ACC112 (cell line): ENCODE measurements at regions not wholly inside any gene's neighbourhood (a gene's known extent, or its start where the extent isn't known, plus 50 kb on each side); places are given as distances from the start of the nearest gene placed in this dataset.
"Not testable (repeated sequence)": the region's sequence is repeated elsewhere in the genome, so short reads cannot be mapped to it uniquely, and the experiment has no call there.

Source experiments
- H2AFZ ChIP-seq: fragments of 200-600 bp; sonication (generic); one replicate; pipeline ENCODE4 v1.6.0; 2017; ENCODE audit warnings: antibody characterized with exemption, low read length; ENCODE audit not compliant: unreplicated experiment
- H3K27ac ChIP-seq: fragments of 200-600 bp; sonication (generic); 2 replicates; pipeline ENCODE4 v1.5.1; 2014; ENCODE audit warnings: low read depth, mild to moderate bottlenecking, antibody characterized with exemption, low read length, moderate library complexity
- H3K27me3 ChIP-seq: fragments of 200-600 bp; sonication (generic); 2 replicates; pipeline ENCODE4 v1.6.1; 2014; ENCODE audit warnings: mild to moderate bottlenecking, antibody characterized with exemption, low read length, moderate library complexity, mixed read lengths; ENCODE audit not compliant: insufficient read depth
- H3K36me3 ChIP-seq: fragments of 200-600 bp; sonication (generic); 2 replicates; pipeline ENCODE4 v1.6.1; 2016; ENCODE audit warnings: mild to moderate bottlenecking, antibody characterized with exemption, low read length, moderate library complexity, mixed read lengths; ENCODE audit not compliant: insufficient read depth
- H3K4me1 ChIP-seq: fragments of 200-600 bp; sonication (generic); one replicate; pipeline ENCODE4 v1.6.1; 2016; ENCODE audit warnings: low read length, mixed read lengths; ENCODE audit not compliant: insufficient read depth, unreplicated experiment, control insufficient read depth
- H3K4me3 ChIP-seq: fragments of 200-600 bp; sonication (generic); 2 replicates; pipeline ENCODE4 v1.5.1; 2014; ENCODE audit warnings: mild to moderate bottlenecking, low read depth, low read length
- H3K79me2 ChIP-seq: fragments of 200-600 bp; sonication (generic); one replicate; pipeline ENCODE4 v1.6.0; 2016; ENCODE audit warnings: low read length; ENCODE audit not compliant: control insufficient read depth, unreplicated experiment, insufficient read depth

- peaks cover 40% of the 10 kb centered on the region for H3K4me1 ChIP-seq
- H3K79me2 ChIP-seq, result no peaks in the 10 kb centered on the region
- H3K27me3 ChIP-seq, result no peaks in the 10 kb centered on the region
- H3K36me3 ChIP-seq, result no peaks in the 10 kb centered on the region
- no peak overlapping the region for H3K4me3 ChIP-seq
- no peak overlapping the region for H3K27ac ChIP-seq
- H2AFZ ChIP-seq, result no peak overlapping the region
These were observed 149.6 kb upstream of the TBL1XR1 start for GRCh38 chr3:177346878-177347277.

- Histone ChIP-seq H3K79me2 (no peaks in the 10 kb centered on the region), H3K27me3 (no peaks in the 10 kb centered on the region), H2AFZ (no peak overlapping the region), H3K4me1 (peaks cover 36% of the 10 kb centered on the region), H3K4me3 (no peak overlapping the region), H3K27ac (no peak overlapping the region), H3K36me3 (no peaks in the 10 kb centered on the region)
These were observed 150.3 kb upstream of the TBL1XR1 start for GRCh38 chr3:177347611-177348010.

DNA sequence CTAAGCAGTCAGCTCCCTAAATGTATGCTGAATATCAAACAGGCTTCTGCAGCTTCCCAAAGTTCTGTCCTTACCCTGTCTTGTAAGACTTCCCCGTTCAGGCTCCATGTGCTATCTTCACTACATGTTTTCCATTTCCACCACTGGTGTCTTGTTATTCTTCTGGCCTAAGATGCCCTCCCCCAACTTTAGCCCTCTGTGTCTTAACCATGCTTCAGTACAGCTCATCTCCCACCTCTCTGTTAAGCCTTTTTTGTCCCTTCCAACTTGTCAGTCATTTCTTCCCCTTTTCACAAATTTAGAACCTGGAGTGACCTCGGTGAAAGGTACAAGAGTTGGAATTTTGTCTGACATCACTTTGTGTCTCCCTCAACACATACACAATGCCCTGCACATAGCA is 151.7 kb upstream of the TBL1XR1 start:
- Histone ChIP-seq H3K4me3 (no peak overlapping the region), H2AFZ (no peak overlapping the region), H3K79me2 (no peaks in the 10 kb centered on the region), H3K36me3 (no peaks in the 10 kb centered on the region), H3K27me3 (no peaks in the 10 kb centered on the region), H3K27ac (no peak overlapping the region), H3K4me1 (peaks cover 32% of the 10 kb centered on the region)

- Histone ChIP-seq H3K4me1 (peaks cover 32% of the 10 kb centered on the region), H3K27ac (no peak overlapping the region), H3K4me3 (no peak overlapping the region), H2AFZ (no peak overlapping the region), H3K36me3 (no peaks in the 10 kb centered on the region), H3K27me3 (no peaks in the 10 kb centered on the region), H3K79me2 (no peaks in the 10 kb centered on the region)
These were observed 152.1 kb upstream of the TBL1XR1 start for GRCh38 chr3:177349384-177349783.

- Histone ChIP-seq H3K4me1 (peaks cover 25% of the 10 kb centered on the region), H3K27ac (no peak overlapping the region), H3K79me2 (no peaks in the 10 kb centered on the region), H2AFZ (no peak overlapping the region), H3K36me3 (no peaks in the 10 kb centered on the region), H3K27me3 (no peaks in the 10 kb centered on the region), H3K4me3 (no peak overlapping the region)
These were observed 152.8 kb upstream of the TBL1XR1 start for GRCh38 chr3:177350121-177350520.

DNA sequence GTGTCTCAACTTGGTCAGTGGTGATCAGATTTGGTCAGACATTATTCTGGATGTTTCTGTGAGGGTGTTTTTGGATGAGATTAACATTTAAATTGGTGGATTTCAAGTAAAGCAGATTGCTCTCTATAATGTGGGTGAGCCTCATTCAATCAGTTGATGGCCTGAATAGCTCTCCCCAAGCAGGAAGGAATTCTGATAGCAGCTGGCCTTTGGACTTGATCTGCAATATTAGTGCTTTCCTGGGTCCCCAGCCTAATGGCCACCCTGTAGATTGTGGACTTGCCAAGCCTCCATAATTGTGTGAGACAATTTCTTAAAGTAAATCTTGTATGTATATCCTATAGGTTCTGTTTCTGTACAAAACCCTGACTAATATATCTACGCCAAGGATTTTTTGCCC is 153.9 kb upstream of the TBL1XR1 start:
- H3K27me3 ChIP-seq, result no peaks in the 10 kb centered on the region
- H3K4me3 ChIP-seq, result no peak overlapping the region
- H2AFZ ChIP-seq, result no peak overlapping the region
- H3K27ac ChIP-seq, result no peak overlapping the region
- peaks cover 16% of the 10 kb centered on the region for H3K4me1 ChIP-seq
- no peaks in the 10 kb centered on the region for H3K36me3 ChIP-seq
- no peaks in the 10 kb centered on the region for H3K79me2 ChIP-seq

DNA sequence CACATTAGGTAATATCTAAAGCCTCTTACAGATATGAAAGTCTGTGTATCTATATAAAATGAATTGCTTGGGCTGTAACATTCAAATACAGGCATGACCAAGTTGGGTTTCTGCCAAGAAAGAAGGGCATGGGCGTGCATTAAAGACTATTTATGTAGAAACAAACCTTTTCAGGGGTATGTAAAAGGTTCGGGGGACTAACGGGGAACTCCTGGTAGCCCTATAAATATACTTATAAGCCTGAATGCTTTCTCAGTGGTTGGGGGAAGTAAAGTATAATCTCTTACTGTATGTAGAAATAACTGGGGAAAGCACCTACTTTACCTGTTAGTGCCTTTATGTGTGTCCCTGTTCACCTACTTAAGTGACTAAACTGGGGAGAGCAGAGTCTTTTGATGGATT is 154.5 kb upstream of the TBL1XR1 start:
- no peaks in the 10 kb centered on the region for H3K36me3 ChIP-seq
- no peak overlapping the region for H3K27ac ChIP-seq
- H3K4me3 ChIP-seq, result no peak overlapping the region
- H3K79me2 ChIP-seq, result no peaks in the 10 kb centered on the region
- no peaks in the 10 kb centered on the region for H3K27me3 ChIP-seq
- no peak overlapping the region for H2AFZ ChIP-seq
- H3K4me1 ChIP-seq, result peaks cover 14% of the 10 kb centered on the region

DNA sequence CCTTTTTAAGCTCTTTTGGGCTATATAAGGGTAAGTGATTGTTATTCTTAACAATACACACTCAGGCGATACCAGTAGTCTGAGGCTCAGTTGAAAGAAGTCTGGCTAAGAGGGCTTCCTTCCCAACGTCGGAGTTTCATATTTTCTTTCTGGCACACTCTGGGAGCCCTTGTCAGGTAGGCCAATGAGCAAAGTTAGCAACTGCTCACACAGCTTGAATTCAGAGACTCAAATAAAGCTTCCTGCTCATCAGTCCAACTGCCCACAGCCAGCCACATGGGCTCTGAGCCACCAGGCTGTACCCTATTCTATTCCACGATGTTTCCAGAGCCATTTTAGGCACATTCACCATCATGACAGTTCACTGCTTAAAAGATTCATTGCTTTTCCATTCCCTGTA is 155.1 kb upstream of the TBL1XR1 start:
- H2AFZ ChIP-seq, result no peak overlapping the region
- no peaks in the 10 kb centered on the region for H3K79me2 ChIP-seq
- H3K27me3 ChIP-seq, result no peaks in the 10 kb centered on the region
- peaks cover 15% of the 10 kb centered on the region for H3K4me1 ChIP-seq
- no peaks in the 10 kb centered on the region for H3K36me3 ChIP-seq
- H3K27ac ChIP-seq, result no peak overlapping the region
- no peak overlapping the region for H3K4me3 ChIP-seq

DNA sequence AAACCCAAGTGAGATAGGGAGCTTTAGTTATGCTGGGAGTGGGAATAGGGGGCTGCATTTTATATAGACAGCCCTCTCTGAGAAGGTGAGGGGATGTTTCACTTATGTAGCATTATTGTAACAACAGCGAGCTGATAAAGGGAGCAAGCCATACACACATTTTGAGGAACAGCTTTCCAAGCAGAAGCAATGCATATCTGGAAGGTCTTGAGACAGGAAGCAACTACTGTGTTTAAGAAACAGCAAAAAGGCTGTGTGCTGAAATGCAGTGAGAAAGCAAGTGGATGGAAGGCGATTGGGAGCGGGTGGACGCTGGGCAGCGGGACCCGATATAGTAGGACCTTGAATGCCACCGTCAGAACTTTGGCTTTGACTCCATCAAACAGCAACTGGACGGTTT is 155.9 kb upstream of the TBL1XR1 start:
- no peaks in the 10 kb centered on the region for H3K79me2 ChIP-seq
- no peak overlapping the region for H3K4me3 ChIP-seq
- no peak overlapping the region for H3K27ac ChIP-seq
- no peaks in the 10 kb centered on the region for H3K27me3 ChIP-seq
- H3K4me1 ChIP-seq, result peaks cover 17% of the 10 kb centered on the region
- no peaks in the 10 kb centered on the region for H3K36me3 ChIP-seq
- no peak overlapping the region for H2AFZ ChIP-seq

- not testable (repeated sequence) for H3K79me2 ChIP-seq, H3K27ac ChIP-seq, H3K4me3 ChIP-seq, H2AFZ ChIP-seq, H3K27me3 ChIP-seq, H3K36me3 ChIP-seq
- peaks cover 25% of the 10 kb centered on the region for H3K4me1 ChIP-seq
These were observed 156.6 kb upstream of the TBL1XR1 start for GRCh38 chr3:177353879-177354278.

GRCh38 chr3:177354466-177354865 is 157.2 kb upstream of the TBL1XR1 start:
- Histone ChIP-seq H3K4me1 (peaks cover 31% of the 10 kb centered on the region), H2AFZ (no peak overlapping the region)

GRCh38 chr3:177356113-177356512 is 158.8 kb upstream of the TBL1XR1 start:
- H2AFZ ChIP-seq, result no peak overlapping the region

More at GRCh38 chr3:177354466-177354865, 157.2 kb upstream of the TBL1XR1 start:
- no peak overlapping the region for H3K4me3 ChIP-seq
- no peaks in the 10 kb centered on the region for H3K27me3 ChIP-seq
- H3K36me3 ChIP-seq, result no peaks in the 10 kb centered on the region
- no peak overlapping the region for H3K27ac ChIP-seq
- no peaks in the 10 kb centered on the region for H3K79me2 ChIP-seq

More at GRCh38 chr3:177356113-177356512, 158.8 kb upstream of the TBL1XR1 start:
- Histone ChIP-seq H3K4me1 (peaks cover 44% of the 10 kb centered on the region), H3K4me3 (no peak overlapping the region), H3K27me3 (no peaks in the 10 kb centered on the region), H3K27ac (no peak overlapping the region), H3K79me2 (no peaks in the 10 kb centered on the region), H3K36me3 (no peaks in the 10 kb centered on the region)
